ENCODE measurements at regions not wholly inside any gene's neighbourhood (a gene's known extent, or its start where the extent isn't known, plus 50 kb on each side); places are given as distances from the start of the nearest gene placed in this dataset.

DNA sequence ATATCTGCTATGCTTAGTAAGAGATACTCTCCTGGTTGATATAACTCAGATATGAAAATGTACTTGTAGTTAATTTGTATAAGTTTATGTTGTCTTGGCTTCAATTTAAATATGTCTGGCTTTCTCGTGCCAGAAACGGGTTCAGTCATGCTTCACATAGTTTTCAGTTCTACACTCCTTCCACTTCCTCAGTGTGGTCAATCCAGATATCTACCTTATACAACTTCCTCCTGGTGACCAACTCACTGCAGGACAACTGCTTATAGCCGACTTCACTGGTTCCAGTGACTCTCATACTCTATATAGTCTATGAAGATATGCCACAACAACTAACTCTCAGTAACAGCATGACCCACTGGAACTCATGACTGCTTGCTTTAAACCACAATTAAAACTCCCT, 690.4 kb downstream of the SLCO4C1 start:
- H2AFZ ChIP-seq (ENCODE audit: low read length) = no peak overlapping the region
- H2BK12ac ChIP-seq (ENCODE audit: low read length) = no peak overlapping the region
- no CpG with 5 or more reads among the region's 3 CpGs for WGBS, 2 donors (ENCODE audit: extremely low coverage in 2 of 2, insufficient read length in 2 of 2, insufficient replicate concordance in 1 of 2)
- no peak overlapping the region for H4K91ac ChIP-seq (ENCODE audit: low read depth, low read length, poor library complexity)
- DNase-seq (ENCODE audit: low spot score) = no peak
- no peak overlapping the region for H2BK120ac ChIP-seq (ENCODE audit: low read depth, low read length)
- no peak overlapping the region for H3K4me2 ChIP-seq (ENCODE audit: insufficient read depth, low read length, poor library complexity, severe bottlenecking)
- no peak overlapping the region for H3K27ac ChIP-seq (replicated peaks; ENCODE audit: low read length)
- no peak overlapping the region for H2AK5ac ChIP-seq (ENCODE audit: low read depth, low read length)
- no peaks in the 10 kb centered on the region for H3K36me3 ChIP-seq (replicated peaks in 1 of 2; ENCODE audit: control insufficient read depth in 2 of 2, insufficient read depth in 2 of 2, low read length in 2 of 2)
- peaks cover 0 to 12% of the 10 kb centered on the region in 2 donors for H3K4me1 ChIP-seq (ENCODE audit: control insufficient read depth in 2 of 2, insufficient read depth in 1 of 2, low read depth in 1 of 2, low read length in 2 of 2)
- no peak overlapping the region for H3K18ac ChIP-seq (ENCODE audit: low read length)
- H3K79me1 ChIP-seq (ENCODE audit: low read depth, low read length) = no peaks in the 10 kb centered on the region
- no peak overlapping the region for H3K9ac ChIP-seq (ENCODE audit: low read depth, low read length, poor library complexity)
- no peaks in the 10 kb centered on the region for H3K9me3 ChIP-seq (replicated peaks in 1 of 2; ENCODE audit: control insufficient read depth in 2 of 2, insufficient read depth in 1 of 2, low read depth in 1 of 2, low read length in 2 of 2)
- H3K4me3 ChIP-seq (ENCODE audit: low read length in 2 of 2) = no peak overlapping the region
- no peak overlapping the region for H2BK5ac ChIP-seq (ENCODE audit: low read length)
- H3K27me3 ChIP-seq (ENCODE audit: control insufficient read depth in 3 of 3, insufficient read depth in 3 of 3, low read depth in 1 of 3, low read length in 3 of 3) = no peaks in the 10 kb centered on the region
- H3K23ac ChIP-seq (ENCODE audit: low read depth, low read length, poor library complexity) = no peak overlapping the region
- H4K8ac ChIP-seq (ENCODE audit: low read depth, low read length) = no peak overlapping the region
- no peak overlapping the region for H3K14ac ChIP-seq (ENCODE audit: low read length)
- H2BK15ac ChIP-seq (ENCODE audit: low read length) = no peak overlapping the region
- no peak overlapping the region for H3K4ac ChIP-seq (ENCODE audit: low read length)

DNA sequence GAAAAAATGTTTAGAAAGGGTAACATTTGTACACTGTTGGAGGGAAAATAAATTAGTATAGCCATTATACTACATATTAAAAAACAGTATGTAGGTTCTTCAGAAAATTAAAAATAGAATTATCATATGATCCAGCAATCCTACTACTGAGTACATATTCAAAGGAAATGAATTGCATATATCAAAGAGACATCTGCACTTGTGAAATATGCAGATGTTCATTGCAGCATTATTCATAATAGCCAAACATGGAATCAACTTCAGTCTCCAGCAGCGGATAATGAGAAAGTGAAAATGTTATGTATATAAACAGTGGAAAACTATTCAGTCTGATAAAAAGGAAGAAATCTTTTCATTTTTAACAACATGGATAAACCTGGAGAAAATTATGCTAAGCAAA, 695.5 kb downstream of the SLCO4C1 start:
- no peak overlapping the region for H3K4me3 ChIP-seq (ENCODE audit: low read length in 2 of 2)
- H3K27me3 ChIP-seq (ENCODE audit: control insufficient read depth in 3 of 3, insufficient read depth in 3 of 3, low read depth in 1 of 3, low read length in 3 of 3) = no peaks in the 10 kb centered on the region
- no peak overlapping the region for H3K4me2 ChIP-seq (ENCODE audit: insufficient read depth, low read length, poor library complexity, severe bottlenecking)
- H4K8ac ChIP-seq (ENCODE audit: low read depth, low read length) = no peak overlapping the region
- DNase-seq (ENCODE audit: low spot score) = no peak
- no peak overlapping the region for H3K18ac ChIP-seq (ENCODE audit: low read length)
- H3K9me3 ChIP-seq (replicated peaks in 1 of 2; ENCODE audit: control insufficient read depth in 2 of 2, insufficient read depth in 1 of 2, low read depth in 1 of 2, low read length in 2 of 2) = no peaks in the 10 kb centered on the region
- no peak overlapping the region for H2BK5ac ChIP-seq (ENCODE audit: low read length)
- no peak overlapping the region for H2BK15ac ChIP-seq (ENCODE audit: low read length)
- no peak overlapping the region for H2AK5ac ChIP-seq (ENCODE audit: low read depth, low read length)
- H3K79me1 ChIP-seq (ENCODE audit: low read depth, low read length) = no peaks in the 10 kb centered on the region
- no peak overlapping the region for H3K14ac ChIP-seq (ENCODE audit: low read length)
- no peaks in the 10 kb centered on the region for H3K4me1 ChIP-seq (ENCODE audit: control insufficient read depth in 2 of 2, insufficient read depth in 1 of 2, low read depth in 1 of 2, low read length in 2 of 2)
- no peak overlapping the region for H2AFZ ChIP-seq (ENCODE audit: low read length)
- H3K9ac ChIP-seq (ENCODE audit: low read depth, low read length, poor library complexity) = no peak overlapping the region
- H3K36me3 ChIP-seq (replicated peaks in 1 of 2; ENCODE audit: control insufficient read depth in 2 of 2, insufficient read depth in 2 of 2, low read length in 2 of 2) = no peaks in the 10 kb centered on the region
- no peak overlapping the region for H3K23ac ChIP-seq (ENCODE audit: low read depth, low read length, poor library complexity)
- no CpG with 5 or more reads among the region's 1 CpG for WGBS, 2 donors (ENCODE audit: extremely low coverage in 2 of 2, insufficient read length in 2 of 2, insufficient replicate concordance in 1 of 2)
- no peak overlapping the region for H4K91ac ChIP-seq (ENCODE audit: low read depth, low read length, poor library complexity)
- no peak overlapping the region for H3K27ac ChIP-seq (replicated peaks; ENCODE audit: low read length)
- H2BK12ac ChIP-seq (ENCODE audit: low read length) = no peak overlapping the region
- H2BK120ac ChIP-seq (ENCODE audit: low read depth, low read length) = no peak overlapping the region
- H3K4ac ChIP-seq (ENCODE audit: low read length) = no peak overlapping the region

DNA sequence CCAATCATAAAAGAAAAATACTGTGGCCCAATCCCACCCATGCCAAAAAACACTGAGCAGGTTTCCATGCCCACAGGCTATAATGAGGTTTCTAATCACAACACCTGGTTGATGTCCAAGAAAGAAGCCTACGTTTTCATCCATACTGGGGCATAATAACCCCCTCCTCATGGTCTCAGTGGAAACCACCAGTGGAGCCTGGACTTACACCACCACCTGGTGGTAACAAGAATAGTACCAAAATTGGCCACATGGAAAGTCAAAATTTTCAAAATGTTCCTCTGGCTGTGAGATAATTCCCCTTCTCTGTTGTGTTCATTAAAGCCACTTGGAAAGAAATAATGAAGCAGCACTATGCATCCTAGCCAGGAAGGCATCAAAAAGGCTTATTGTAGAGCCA, 687.3 kb upstream of the ST8SIA4 start:
- no peak overlapping the region for H2AFZ ChIP-seq (ENCODE audit: low read length)
- H3K36me3 ChIP-seq (replicated peaks in 1 of 2; ENCODE audit: control insufficient read depth in 2 of 2, insufficient read depth in 2 of 2, low read length in 2 of 2) = no peaks in the 10 kb centered on the region
- WGBS, 2 donors (ENCODE audit: extremely low coverage in 2 of 2, insufficient read length in 2 of 2, insufficient replicate concordance in 1 of 2) = no CpG with 5 or more reads among the region's 1 CpG
- H2BK15ac ChIP-seq (ENCODE audit: low read length) = no peak overlapping the region
- H2BK12ac ChIP-seq (ENCODE audit: low read length) = no peak overlapping the region
- no peak overlapping the region for H3K4ac ChIP-seq (ENCODE audit: low read length)
- H3K9ac ChIP-seq (ENCODE audit: low read depth, low read length, poor library complexity) = no peak overlapping the region
- no peak overlapping the region for H2BK120ac ChIP-seq (ENCODE audit: low read depth, low read length)
- H3K9me3 ChIP-seq (replicated peaks in 1 of 2; ENCODE audit: control insufficient read depth in 2 of 2, insufficient read depth in 1 of 2, low read depth in 1 of 2, low read length in 2 of 2) = no peaks in the 10 kb centered on the region
- DNase-seq (ENCODE audit: low spot score) = no peak
- H4K8ac ChIP-seq (ENCODE audit: low read depth, low read length) = no peak overlapping the region
- H3K23ac ChIP-seq (ENCODE audit: low read depth, low read length, poor library complexity) = no peak overlapping the region
- no peak overlapping the region for H4K91ac ChIP-seq (ENCODE audit: low read depth, low read length, poor library complexity)
- no peak overlapping the region for H3K4me2 ChIP-seq (ENCODE audit: insufficient read depth, low read length, poor library complexity, severe bottlenecking)
- no peaks in the 10 kb centered on the region for H3K79me1 ChIP-seq (ENCODE audit: low read depth, low read length)
- no peaks in the 10 kb centered on the region for H3K27me3 ChIP-seq (ENCODE audit: control insufficient read depth in 3 of 3, insufficient read depth in 3 of 3, low read depth in 1 of 3, low read length in 3 of 3)
- no peak overlapping the region for H3K4me3 ChIP-seq (ENCODE audit: low read length in 2 of 2)
- H2AK5ac ChIP-seq (ENCODE audit: low read depth, low read length) = no peak overlapping the region
- no peak overlapping the region for H2BK5ac ChIP-seq (ENCODE audit: low read length)
- no peak overlapping the region for H3K18ac ChIP-seq (ENCODE audit: low read length)
- no peak overlapping the region for H3K27ac ChIP-seq (replicated peaks; ENCODE audit: low read length)
- no peaks in the 10 kb centered on the region for H3K4me1 ChIP-seq (ENCODE audit: control insufficient read depth in 2 of 2, insufficient read depth in 1 of 2, low read depth in 1 of 2, low read length in 2 of 2)
- no peak overlapping the region for H3K14ac ChIP-seq (ENCODE audit: low read length)

DNA sequence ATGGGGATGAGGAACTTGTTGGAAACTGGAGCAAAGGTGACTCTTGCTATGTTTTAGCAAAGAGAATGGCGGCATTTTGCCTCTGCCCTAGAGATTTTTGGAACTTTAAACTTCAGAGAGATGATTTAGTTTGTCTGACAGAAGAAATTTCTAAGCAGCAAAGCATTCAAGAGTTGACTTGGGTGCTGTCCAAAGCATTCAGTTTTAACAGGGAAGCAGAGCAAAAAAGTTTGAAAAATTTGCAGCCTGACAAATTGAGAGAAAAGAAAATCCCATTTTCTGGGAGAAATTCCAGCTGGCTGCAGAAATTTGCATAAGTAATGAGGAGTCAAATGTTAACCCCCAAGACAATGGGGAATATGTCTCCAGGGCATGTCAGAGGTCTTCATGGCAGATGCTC, 682.3 kb upstream of the ST8SIA4 start:
- no peak overlapping the region for H2BK12ac ChIP-seq (ENCODE audit: low read length)
- no peak overlapping the region for H3K4ac ChIP-seq (ENCODE audit: low read length)
- no peak overlapping the region for H4K8ac ChIP-seq (ENCODE audit: low read depth, low read length)
- H3K9ac ChIP-seq (ENCODE audit: low read depth, low read length, poor library complexity) = no peak overlapping the region
- H3K27ac ChIP-seq (replicated peaks; ENCODE audit: low read length) = no peak overlapping the region
- H2AFZ ChIP-seq (ENCODE audit: low read length) = no peak overlapping the region
- peaks cover 0 to 2% (median 0%) of the 10 kb centered on the region in 3 experiments for H3K27me3 ChIP-seq (ENCODE audit: control insufficient read depth in 3 of 3, insufficient read depth in 3 of 3, low read depth in 1 of 3, low read length in 3 of 3)
- H3K79me1 ChIP-seq (ENCODE audit: low read depth, low read length) = no peaks in the 10 kb centered on the region
- H2BK15ac ChIP-seq (ENCODE audit: low read length) = no peak overlapping the region
- DNase-seq (ENCODE audit: low spot score) = no peak
- H3K4me2 ChIP-seq (ENCODE audit: insufficient read depth, low read length, poor library complexity, severe bottlenecking) = no peak overlapping the region
- H3K4me3 ChIP-seq (ENCODE audit: low read length in 2 of 2) = no peak overlapping the region
- no peak overlapping the region for H4K91ac ChIP-seq (ENCODE audit: low read depth, low read length, poor library complexity)
- no peaks in the 10 kb centered on the region for H3K4me1 ChIP-seq (ENCODE audit: control insufficient read depth in 2 of 2, insufficient read depth in 1 of 2, low read depth in 1 of 2, low read length in 2 of 2)
- no CpG with 5 or more reads among the region's 1 CpG for WGBS, 2 donors (ENCODE audit: extremely low coverage in 2 of 2, insufficient read length in 2 of 2, insufficient replicate concordance in 1 of 2)
- H3K9me3 ChIP-seq (replicated peaks in 1 of 2; ENCODE audit: control insufficient read depth in 2 of 2, insufficient read depth in 1 of 2, low read depth in 1 of 2, low read length in 2 of 2) = no peaks in the 10 kb centered on the region
- no peak overlapping the region for H3K14ac ChIP-seq (ENCODE audit: low read length)
- H2AK5ac ChIP-seq (ENCODE audit: low read depth, low read length) = no peak overlapping the region
- no peak overlapping the region for H3K23ac ChIP-seq (ENCODE audit: low read depth, low read length, poor library complexity)
- no peak overlapping the region for H2BK120ac ChIP-seq (ENCODE audit: low read depth, low read length)
- no peak overlapping the region for H2BK5ac ChIP-seq (ENCODE audit: low read length)
- no peak overlapping the region for H3K18ac ChIP-seq (ENCODE audit: low read length)
- H3K36me3 ChIP-seq (replicated peaks in 1 of 2; ENCODE audit: control insufficient read depth in 2 of 2, insufficient read depth in 2 of 2, low read length in 2 of 2) = no peaks in the 10 kb centered on the region
